Endothelial cell of umbilical vein (primary cell): ENCODE measurements at regions not wholly inside any gene's neighbourhood (a gene's known extent, or its start where the extent isn't known, plus 50 kb on each side); places are given as distances from the start of the nearest gene placed in this dataset.

Source experiments
- BruUV-seq: library from RNA; stranded (reverse); fragments of 400-500 nt; replicated peaks from 2 replicates; lab custom pipeline; 2021; lab: Mats Ljungman, UMichigan
- CTCF ChIA-PET: fragments of 300-600, 350-600 bp; sonication (Branson Sonifier 250); formaldehyde crosslinking; loops from one replicate; lab custom pipeline; 2021; ENCODE audit warnings: antibody characterized with exemption, inconsistent platforms; lab: Charles Lee
- POLR2A ChIA-PET: fragments of 300-600, 350-600 bp; sonication (Branson Sonifier 250); formaldehyde crosslinking; loops from one replicate; lab custom pipeline; 2021; ENCODE audit warnings: antibody characterized with exemption, inconsistent platforms; lab: Charles Lee
- DNase-seq: peaks from one replicate; pipeline ENCODE4 v3.0.0-alpha.2; 2011; ENCODE audit warnings: low read depth, low spot score
- FAIRE-seq: peaks from 2 replicates; lab custom pipeline; 2011; peaks lifted over from hg19 to GRCh38; lab: Jason Lieb, UNC
- H2AFZ ChIP-seq: 2 replicates; pipeline ENCODE4 v1.6.0; 2012; ENCODE audit warnings: low read depth, low read length, control low read depth, inconsistent platforms
- H3K27ac ChIP-seq: 2 replicates; pipeline ENCODE4 v1.5.1; 2011; ENCODE audit warnings: low read depth, mild to moderate bottlenecking, control low read depth, low read length, moderate library complexity; ENCODE audit not compliant: insufficient read depth
- H3K27me3 ChIP-seq, 2 experiments: 2 replicates each; pipeline versions ENCODE4 v1.6.0 to v1.6.1; 2011; ENCODE audit warnings: low read length in 2 of 2, mixed read lengths in 1 of 2; ENCODE audit not compliant: control insufficient read depth in 2 of 2, insufficient read depth in 2 of 2
- H3K36me3 ChIP-seq, 2 experiments: 2 replicates in 1 of 2; 3 replicates in 1 of 2; pipeline ENCODE4 v1.5.1; 2011; ENCODE audit warnings: low read length in 2 of 2, mild to moderate bottlenecking in 1 of 2, moderate library complexity in 1 of 2; ENCODE audit not compliant: control insufficient read depth in 2 of 2, insufficient read depth in 2 of 2; ENCODE audit errors: extremely low read depth in 1 of 2
- H3K4me1 ChIP-seq: 3 replicates; pipeline ENCODE4 v1.5.1; 2011; ENCODE audit warnings: mild to moderate bottlenecking, low read length; ENCODE audit not compliant: control insufficient read depth, insufficient read depth; ENCODE audit errors: extremely low read depth
- H3K4me2 ChIP-seq: 2 replicates; pipeline ENCODE4 v1.6.1; 2011; ENCODE audit warnings: low read length, control low read depth, mixed read lengths; ENCODE audit not compliant: insufficient read depth
- H3K4me3 ChIP-seq, 3 experiments: fragments of 200-600 bp in 1 of 3; sonication (generic), shearing (Covaris generic) in 1 of 3; replicated peaks in 1 of 3; 2 replicates each; pipeline ENCODE4 v1.5.1; 2011 to 2016; ENCODE audit warnings: control low read depth in 3 of 3, low read length in 3 of 3, mild to moderate bottlenecking in 2 of 3, inconsistent platforms in 1 of 3, low read depth in 1 of 3, moderate library complexity in 1 of 3; ENCODE audit not compliant: insufficient read depth in 1 of 3
- H3K79me2 ChIP-seq: 2 replicates; pipeline ENCODE4 v1.6.0; 2012; ENCODE audit warnings: low read length, inconsistent platforms; ENCODE audit not compliant: control insufficient read depth, insufficient read depth
- H3K9ac ChIP-seq: replicated peaks from 2 replicates; pipeline ENCODE3; 2011; ENCODE audit warnings: low read length, control low read depth; ENCODE audit not compliant: insufficient read depth; ENCODE audit errors: extremely low read depth
- H3K9me1 ChIP-seq: replicated peaks from 3 replicates; pipeline ENCODE4 v1.6.0; 2011; ENCODE audit warnings: mild to moderate bottlenecking, low read length; ENCODE audit not compliant: control insufficient read depth, insufficient read depth; ENCODE audit errors: extremely low read depth
- H3K9me3 ChIP-seq: replicated peaks from 2 replicates; pipeline ENCODE4 v1.5.1; 2012; ENCODE audit warnings: low read length, inconsistent platforms; ENCODE audit not compliant: control insufficient read depth, insufficient read depth
- H4K20me1 ChIP-seq: replicated peaks from 2 replicates; pipeline ENCODE3; 2011; ENCODE audit warnings: mild to moderate bottlenecking, low read length; ENCODE audit not compliant: control insufficient read depth, insufficient read depth; ENCODE audit errors: extremely low read depth
- EZH2 ChIP-seq: IDR thresholded peaks from 2 replicates; pipeline ENCODE4 v1.6.1; 2012; ENCODE audit warnings: borderline replicate concordance, low read depth, mild to moderate bottlenecking, moderate library complexity, low read length, inconsistent platforms; ENCODE audit not compliant: severe bottlenecking
- GATA2 ChIP-seq: IDR thresholded peaks from 2 replicates; pipeline ENCODE4 v1.7.0; 2011; ENCODE audit warnings: low read depth, mild to moderate bottlenecking, moderate library complexity, mixed read lengths, low read length; ENCODE audit not compliant: insufficient read length, insufficient read depth
- JUN ChIP-seq: IDR thresholded peaks from 2 replicates; pipeline ENCODE4 v1.6.1; 2011; ENCODE audit warnings: borderline replicate concordance, low read depth; ENCODE audit not compliant: insufficient read length, insufficient read depth
- POLR2A ChIP-seq: IDR thresholded peaks from 2 replicates; pipeline ENCODE4 v1.6.1; 2012; ENCODE audit warnings: low read depth, mild to moderate bottlenecking, control low read depth, low read length
- POLR2AphosphoS5 ChIP-seq: IDR thresholded peaks from 2 replicates; pipeline ENCODE4 v1.6.1; 2012; ENCODE audit warnings: low read depth, mild to moderate bottlenecking, control low read depth, low read length, moderate library complexity; ENCODE audit not compliant: insufficient read depth
- dilution Hi-C: fragments of 300-500 bp; cut with MboI; formaldehyde crosslinking; loops from one replicate; pipeline ENCODE4 v1.15.0; 2019; ENCODE audit warnings: low sequenced_read_pairs; ENCODE audit not compliant: extremely low pct_ligation_motif_present
- intact Hi-C: fragments of 100-400 bp; cut with micrococcal nuclease; formaldehyde crosslinking; loops from one replicate; pipeline ENCODE4 v1.10.0; 2022

- CTCF ChIA-PET, result interaction anchor here (1.8 kb wide), 1 partner anchor 1086 kb away, joined by 6 read pairs; no protein-coding TSS in a partner anchor
- DNase-seq (no peak), FAIRE-seq (no peak)
- dilution Hi-C loops (no loop called here), intact Hi-C loops (loop anchor here (10.0 kb wide), 1 partner anchor 427 kb away; no protein-coding TSS in a partner anchor)
- H3K27ac ChIP-seq, result no peak overlapping the region
- H3K4me3 ChIP-seq, result no peak overlapping the region
- POLR2A ChIA-PET, result no interaction called here
- H3K27me3 ChIP-seq, result no peaks in the 10 kb centered on the region
- no TSS peak for BruUV-seq
- no peak overlapping the region for H3K4me2 ChIP-seq
- no peak overlapping the region for H3K9ac ChIP-seq
- peaks cover 6% of the 10 kb centered on the region for H3K4me1 ChIP-seq
- H2AFZ ChIP-seq, result no peak overlapping the region
- no peak for TF ChIP-seq POLR2AphosphoS5
- TF ChIP-seq EZH2, result no peak
- no peak for TF ChIP-seq POLR2A
- no peak for TF ChIP-seq GATA2
- H3K36me3 ChIP-seq, result no peaks in the 10 kb centered on the region
- no peaks in the 10 kb centered on the region for H4K20me1 ChIP-seq
- no peaks in the 10 kb centered on the region for H3K9me1 ChIP-seq
- H3K9me3 ChIP-seq, result no peaks in the 10 kb centered on the region
- H3K79me2 ChIP-seq, result no peaks in the 10 kb centered on the region
These were observed 188.0 kb upstream of the SLC16A7 start for GRCh38 chr12:59407799-59408198.

DNA sequence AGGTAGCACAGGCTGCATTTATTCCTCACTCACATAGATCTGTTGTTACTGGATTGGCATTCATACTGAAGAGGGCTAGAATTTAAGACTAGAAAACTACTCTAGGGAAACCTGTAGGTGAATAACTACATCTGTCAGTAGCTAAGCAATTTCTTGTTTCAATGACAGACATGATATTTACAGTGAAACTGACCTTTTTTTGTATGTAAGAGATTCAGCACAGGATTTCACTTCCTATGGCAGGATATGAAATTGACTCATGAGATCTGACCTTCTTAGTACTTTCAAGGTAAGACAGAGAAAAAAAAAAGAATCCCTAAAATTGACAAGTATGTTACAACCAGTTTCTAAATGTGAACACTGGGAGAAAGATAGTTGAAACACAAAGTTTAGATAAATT is 189.8 kb upstream of the SLC16A7 start:
- intact Hi-C loops, result loop anchor here (10.0 kb wide), 1 partner anchor 429 kb away; no protein-coding TSS in a partner anchor
- Histone ChIP-seq H3K27me3 (no peaks in the 10 kb centered on the region), H3K4me1 (peaks cover 6% of the 10 kb centered on the region), H3K27ac (no peak overlapping the region), H3K36me3 (no peaks in the 10 kb centered on the region), H3K9me1 (no peaks in the 10 kb centered on the region), H2AFZ (no peak overlapping the region), H3K9me3 (no peaks in the 10 kb centered on the region), H3K4me2 (no peak overlapping the region), H3K9ac (no peak overlapping the region), H3K79me2 (no peaks in the 10 kb centered on the region), H4K20me1 (no peaks in the 10 kb centered on the region), H3K4me3 (no peak overlapping the region)
- ChIA-PET POLR2A (no interaction called here), CTCF (interaction anchor here (1.0 to 1.3 kb wide), 2 partner anchors 9 to 1088 kb away, joined by 3 to 5 read pairs; no protein-coding TSS in a partner anchor)
- DNase-seq (no peak), FAIRE-seq (no peak)
- no peak for TF ChIP-seq JUN
- dilution Hi-C loops, result no loop called here
- BruUV-seq, result no TSS peak
